ENCODE measurements at regions not wholly inside any gene's neighbourhood (a gene's known extent, or its start where the extent isn't known, plus 50 kb on each side); places are given as distances from the start of the nearest gene placed in this dataset.

GRCh38 chr1:168792592-168793125 lies 63.7 kb upstream of the DPT start:
- no peak overlapping the region for H3K9ac ChIP-seq (ENCODE audit: extremely low read depth, low read length, poor library complexity, severe bottlenecking)
- no peaks in the 10 kb centered on the region for H3K36me3 Mint-ChIP-seq (ENCODE audit: low read depth)
- 83% methylated on average over 2 of the region's 2 CpGs; no CpG with 5 or more reads in 1 of the 2 experiments for WGBS, 2 experiments (ENCODE audit: insufficient coverage in 1 of 2, insufficient read length in 1 of 2)
- H3K27me3 Mint-ChIP-seq (ENCODE audit: insufficient read depth), result peaks cover 8% of the 10 kb centered on the region
- no peaks in the 10 kb centered on the region for H3K36me3 ChIP-seq (ENCODE audit: control insufficient read depth, insufficient read depth, low read length)
- H3K27ac Mint-ChIP-seq, result no peak overlapping the region
- no peak overlapping the region for H3K27ac ChIP-seq (ENCODE audit: low read depth, low read length)
- H3K4me1 Mint-ChIP-seq, result peaks cover 20% of the 10 kb centered on the region
- H3K4me3 Mint-ChIP-seq, result no peak overlapping the region
- no peaks in the 10 kb centered on the region for H3K27me3 ChIP-seq (ENCODE audit: control insufficient read depth, insufficient read depth, low read length, poor library complexity, severe bottlenecking)
- H3K9me3 Mint-ChIP-seq, result no peaks in the 10 kb centered on the region
- no peaks in the 10 kb centered on the region for H3K9me3 ChIP-seq (ENCODE audit: control insufficient read depth, low read length)
- DNase-seq, result no peak
- H3K4me1 ChIP-seq (ENCODE audit: control insufficient read depth, insufficient read depth, low read length), result peaks cover 8% of the 10 kb centered on the region
- peak overlapping the region; percentile 16 for H3K4me3 ChIP-seq (ENCODE audit: low read length)
- TF ChIP-seq CTCF (conservative IDR thresholded peaks at IDR 0.05), result no peak

GRCh38 chr1:168794057-168794456 lies 65.1 kb upstream of the DPT start:
- H3K4me1 Mint-ChIP-seq, result peaks cover 20% of the 10 kb centered on the region
- no peak for TF ChIP-seq CTCF (conservative IDR thresholded peaks at IDR 0.05)
- Histone ChIP-seq H3K27me3 (ENCODE audit: control insufficient read depth, insufficient read depth, low read length, poor library complexity, severe bottlenecking) (no peaks in the 10 kb centered on the region), H3K9me3 (ENCODE audit: control insufficient read depth, low read length) (no peaks in the 10 kb centered on the region), H3K4me1 (ENCODE audit: control insufficient read depth, insufficient read depth, low read length) (peaks cover 8% of the 10 kb centered on the region), H3K4me3 (ENCODE audit: low read length) (no peak overlapping the region), H3K27ac (ENCODE audit: low read depth, low read length) (no peak overlapping the region), H3K36me3 (ENCODE audit: control insufficient read depth, insufficient read depth, low read length) (no peaks in the 10 kb centered on the region), H3K9ac (ENCODE audit: extremely low read depth, low read length, poor library complexity, severe bottlenecking) (no peak overlapping the region)
- H3K27me3 Mint-ChIP-seq (ENCODE audit: insufficient read depth), result peaks cover 8% of the 10 kb centered on the region
- H3K36me3 Mint-ChIP-seq (ENCODE audit: low read depth), result no peaks in the 10 kb centered on the region
- 91 to 94% methylated on average over 3 to 6 of the region's 6 CpGs for WGBS, 2 experiments (ENCODE audit: insufficient coverage in 1 of 2, insufficient read length in 1 of 2)
- no peak overlapping the region for H3K4me3 Mint-ChIP-seq
- H3K27ac Mint-ChIP-seq, result no peak overlapping the region
- DNase-seq, result no peak
- H3K9me3 Mint-ChIP-seq, result no peaks in the 10 kb centered on the region

GRCh38 chr1:168795681-168796080 lies 66.7 kb upstream of the DPT start:
- DNase-seq, result no peak
- no peaks in the 10 kb centered on the region for H3K36me3 ChIP-seq (ENCODE audit: control insufficient read depth, insufficient read depth, low read length)
- TF ChIP-seq CTCF (conservative IDR thresholded peaks at IDR 0.05), result no peak
- peaks cover 13% of the 10 kb centered on the region for H3K4me1 ChIP-seq (ENCODE audit: control insufficient read depth, insufficient read depth, low read length)
- 96% methylated on average over 3 of the region's 3 CpGs for WGBS, 2 experiments (ENCODE audit: insufficient coverage in 1 of 2, insufficient read length in 1 of 2)
- H3K9ac ChIP-seq (ENCODE audit: extremely low read depth, low read length, poor library complexity, severe bottlenecking), result no peak overlapping the region
- Mint-ChIP-seq H3K4me3 (no peak overlapping the region), H3K36me3 (ENCODE audit: low read depth) (no peaks in the 10 kb centered on the region), H3K27me3 (ENCODE audit: insufficient read depth) (peaks cover 8% of the 10 kb centered on the region), H3K4me1 (peaks cover 31% of the 10 kb centered on the region), H3K27ac (no peak overlapping the region), H3K9me3 (no peaks in the 10 kb centered on the region)
- no peaks in the 10 kb centered on the region for H3K9me3 ChIP-seq (ENCODE audit: control insufficient read depth, low read length)
- no peaks in the 10 kb centered on the region for H3K27me3 ChIP-seq (ENCODE audit: control insufficient read depth, insufficient read depth, low read length, poor library complexity, severe bottlenecking)
- H3K4me3 ChIP-seq (ENCODE audit: low read length), result no peak overlapping the region
- no peak overlapping the region for H3K27ac ChIP-seq (ENCODE audit: low read depth, low read length)

Data from endodermal cell (in vitro differentiated cells).